ENCODE measurements at regions not wholly inside any gene's neighbourhood (a gene's known extent, or its start where the extent isn't known, plus 50 kb on each side); places are given as distances from the start of the nearest gene placed in this dataset.

DNA sequence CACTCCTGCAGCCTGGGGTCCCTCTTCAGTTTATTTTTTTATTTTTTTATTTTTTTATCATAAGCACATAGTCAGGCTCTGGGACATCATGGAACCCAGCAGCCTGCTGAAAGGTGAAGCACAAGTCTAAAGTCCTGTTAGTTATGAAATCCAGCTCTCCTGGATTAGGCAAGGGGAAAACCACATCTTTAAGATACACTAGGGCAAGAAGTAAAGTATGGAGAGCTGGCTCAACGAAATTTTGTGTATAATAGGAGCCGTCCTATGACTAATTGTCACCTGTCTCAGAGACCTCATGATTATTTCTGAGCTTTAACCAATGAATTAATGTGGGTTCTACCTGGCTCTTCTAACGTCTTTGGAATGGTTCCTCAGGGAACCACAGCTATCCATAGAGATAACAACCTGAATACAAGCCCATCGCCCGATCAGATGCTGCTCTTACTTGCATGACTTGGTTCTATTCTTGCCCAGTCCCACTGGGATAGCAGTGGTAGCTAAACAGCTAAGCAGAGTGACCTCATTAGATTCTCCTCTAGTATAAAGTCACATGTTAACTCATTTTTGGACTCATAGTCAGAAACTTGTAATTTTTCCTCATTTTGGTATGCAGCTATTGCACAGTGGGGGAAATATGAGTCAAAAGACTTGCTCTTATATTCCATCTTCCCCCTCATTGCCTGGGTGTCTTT, 122.7 kb downstream of the LMO4 start:
- TF ChIP-seq, protein P1, sequence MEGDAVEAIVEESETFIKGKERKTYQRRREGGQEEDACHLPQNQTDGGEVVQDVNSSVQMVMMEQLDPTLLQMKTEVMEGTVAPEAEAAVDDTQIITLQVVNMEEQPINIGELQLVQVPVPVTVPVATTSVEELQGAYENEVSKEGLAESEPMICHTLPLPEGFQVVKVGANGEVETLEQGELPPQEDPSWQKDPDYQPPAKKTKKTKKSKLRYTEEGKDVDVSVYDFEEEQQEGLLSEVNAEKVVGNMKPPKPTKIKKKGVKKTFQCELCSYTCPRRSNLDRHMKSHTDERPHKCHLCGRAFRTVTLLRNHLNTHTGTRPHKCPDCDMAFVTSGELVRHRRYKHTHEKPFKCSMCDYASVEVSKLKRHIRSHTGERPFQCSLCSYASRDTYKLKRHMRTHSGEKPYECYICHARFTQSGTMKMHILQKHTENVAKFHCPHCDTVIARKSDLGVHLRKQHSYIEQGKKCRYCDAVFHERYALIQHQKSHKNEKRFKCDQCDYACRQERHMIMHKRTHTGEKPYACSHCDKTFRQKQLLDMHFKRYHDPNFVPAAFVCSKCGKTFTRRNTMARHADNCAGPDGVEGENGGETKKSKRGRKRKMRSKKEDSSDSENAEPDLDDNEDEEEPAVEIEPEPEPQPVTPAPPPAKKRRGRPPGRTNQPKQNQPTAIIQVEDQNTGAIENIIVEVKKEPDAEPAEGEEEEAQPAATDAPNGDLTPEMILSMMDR (conservative IDR thresholded peaks at IDR 0.05; ENCODE audit: low read depth, low read length), result no peak
- TF ChIP-seq EZH2phosphoT487 (IDR thresholded peaks at IDR 0.05; ENCODE audit: borderline replicate concordance, low read length), result no peak

All from PC-3 (cell line).